IMR-90 (cell line): ENCODE measurements at regions not wholly inside any gene's neighbourhood (a gene's known extent, or its start where the extent isn't known, plus 50 kb on each side); places are given as distances from the start of the nearest gene placed in this dataset.

Source experiments
- BHLHE40 ChIP-seq: fragments of 150-350 bp; IDR thresholded peaks from 2 replicates; pipeline ENCODE4 v1.6.1; 2016; ENCODE audit warnings: mild to moderate bottlenecking, low read depth, low read length
- CEBPB ChIP-seq: IDR thresholded peaks from 2 replicates; pipeline ENCODE4 v1.6.1; 2012; ENCODE audit warnings: low read depth, low read length, improper control_type of control experiment
- ELK1 ChIP-seq: fragments of 150-350 bp; IDR thresholded peaks from 2 replicates; pipeline ENCODE4 v1.6.1; 2016; ENCODE audit warnings: low read depth, mild to moderate bottlenecking, low read length, moderate library complexity, borderline replicate concordance
- MAFK ChIP-seq: IDR thresholded peaks from 2 replicates; pipeline ENCODE4 v1.6.1; 2012; ENCODE audit warnings: low read depth, low read length, improper control_type of control experiment
- MXI1 ChIP-seq: IDR thresholded peaks from 2 replicates; pipeline ENCODE4 v1.6.1; 2012; ENCODE audit warnings: low read depth, mild to moderate bottlenecking, low read length, moderate library complexity, borderline replicate concordance
- POLR2A ChIP-seq: IDR thresholded peaks from 2 replicates; pipeline ENCODE4 v1.6.1; 2012; ENCODE audit warnings: mild to moderate bottlenecking, low read depth, low read length
- RCOR1 ChIP-seq: IDR thresholded peaks from 2 replicates; pipeline ENCODE4 v1.6.1; 2012; ENCODE audit warnings: mild to moderate bottlenecking, low read length, improper control_type of control experiment; ENCODE audit not compliant: insufficient replicate concordance
- RFX5 ChIP-seq: IDR thresholded peaks from 2 replicates; pipeline ENCODE4 v1.8.0; 2012; ENCODE audit warnings: low read depth, mild to moderate bottlenecking, low read length, moderate library complexity
- TF ChIP-seq, protein P1 (sequence below): conservative IDR thresholded peaks from 2 replicates; pipeline ENCODE4 v1.5.1; 2012; ENCODE audit warnings: mild to moderate bottlenecking, low read depth, low read length, improper control_type of control experiment
- TF ChIP-seq, protein P2 (sequence below): fragments of 150-350 bp; IDR thresholded peaks from 2 replicates; pipeline ENCODE4 v1.6.1; 2017; ENCODE audit warnings: mild to moderate bottlenecking, antibody characterized with exemption, low read length, low read depth

DNA sequence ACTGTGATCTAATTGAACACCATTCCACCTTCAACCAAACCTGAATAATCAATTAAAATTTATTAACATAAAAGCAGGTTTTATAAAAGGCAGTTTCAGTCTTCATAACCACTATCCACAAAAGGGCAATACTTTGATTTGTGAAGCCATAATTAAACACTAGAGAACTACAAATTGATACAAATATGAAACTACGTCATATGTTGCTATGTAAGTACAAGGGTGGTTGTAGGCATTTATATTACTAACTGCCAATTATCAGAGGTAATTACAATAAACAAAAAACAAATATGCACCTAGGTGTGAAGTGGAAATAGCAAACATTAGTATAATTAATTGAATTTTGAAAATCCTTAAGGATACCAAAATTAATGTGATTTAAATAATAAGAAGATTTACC is 368.5 kb upstream of the PCDH15 start:
- no peak for TF ChIP-seq POLR2A
- TF ChIP-seq RFX5: no peak
- TF ChIP-seq RCOR1: no peak
- TF ChIP-seq, protein P1, sequence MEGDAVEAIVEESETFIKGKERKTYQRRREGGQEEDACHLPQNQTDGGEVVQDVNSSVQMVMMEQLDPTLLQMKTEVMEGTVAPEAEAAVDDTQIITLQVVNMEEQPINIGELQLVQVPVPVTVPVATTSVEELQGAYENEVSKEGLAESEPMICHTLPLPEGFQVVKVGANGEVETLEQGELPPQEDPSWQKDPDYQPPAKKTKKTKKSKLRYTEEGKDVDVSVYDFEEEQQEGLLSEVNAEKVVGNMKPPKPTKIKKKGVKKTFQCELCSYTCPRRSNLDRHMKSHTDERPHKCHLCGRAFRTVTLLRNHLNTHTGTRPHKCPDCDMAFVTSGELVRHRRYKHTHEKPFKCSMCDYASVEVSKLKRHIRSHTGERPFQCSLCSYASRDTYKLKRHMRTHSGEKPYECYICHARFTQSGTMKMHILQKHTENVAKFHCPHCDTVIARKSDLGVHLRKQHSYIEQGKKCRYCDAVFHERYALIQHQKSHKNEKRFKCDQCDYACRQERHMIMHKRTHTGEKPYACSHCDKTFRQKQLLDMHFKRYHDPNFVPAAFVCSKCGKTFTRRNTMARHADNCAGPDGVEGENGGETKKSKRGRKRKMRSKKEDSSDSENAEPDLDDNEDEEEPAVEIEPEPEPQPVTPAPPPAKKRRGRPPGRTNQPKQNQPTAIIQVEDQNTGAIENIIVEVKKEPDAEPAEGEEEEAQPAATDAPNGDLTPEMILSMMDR: no peak
- TF ChIP-seq, protein P2, sequence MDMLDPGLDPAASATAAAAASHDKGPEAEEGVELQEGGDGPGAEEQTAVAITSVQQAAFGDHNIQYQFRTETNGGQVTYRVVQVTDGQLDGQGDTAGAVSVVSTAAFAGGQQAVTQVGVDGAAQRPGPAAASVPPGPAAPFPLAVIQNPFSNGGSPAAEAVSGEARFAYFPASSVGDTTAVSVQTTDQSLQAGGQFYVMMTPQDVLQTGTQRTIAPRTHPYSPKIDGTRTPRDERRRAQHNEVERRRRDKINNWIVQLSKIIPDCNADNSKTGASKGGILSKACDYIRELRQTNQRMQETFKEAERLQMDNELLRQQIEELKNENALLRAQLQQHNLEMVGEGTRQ: no peak
- no peak for TF ChIP-seq ELK1
- no peak for TF ChIP-seq CEBPB
- no peak for TF ChIP-seq MXI1
- TF ChIP-seq MAFK: no peak
- TF ChIP-seq BHLHE40: no peak
